HCT116 (cell line): ENCODE measurements at regions not wholly inside any gene's neighbourhood (a gene's known extent, or its start where the extent isn't known, plus 50 kb on each side); places are given as distances from the start of the nearest gene placed in this dataset.

Experiments
- ATAC-seq: fragments of 200-7000 bp; cut with Tn5 transposase; 2 replicates; pipeline ENCODE4 v1.9.1; 2020; ENCODE audit warnings: mild to moderate bottlenecking, moderate library complexity
- BruUV-seq: library from RNA; stranded (reverse); fragments of 400-500 nt; replicated peaks from 2 replicates; lab custom pipeline; 2021; lab: Mats Ljungman, UMichigan
- CTCF ChIA-PET: fragments of 300-600 bp; sonication (Branson Sonifier 250); formaldehyde crosslinking; loops from one replicate; lab custom pipeline; 2021; ENCODE audit warnings: antibody characterized with exemption; lab: Charles Lee
- POLR2A ChIA-PET: fragments of 300-600, 350-600 bp; sonication (Branson Sonifier 250); formaldehyde crosslinking; loops from one replicate; lab custom pipeline; 2021; ENCODE audit warnings: antibody characterized with exemption; lab: Charles Lee
- RAD21 ChIA-PET, 2 experiments: fragments of 300-600 bp; sonication (Branson Sonifier 250); formaldehyde crosslinking; loops; one replicate each; lab custom pipeline; 2023; ENCODE audit warnings: low total read pairs in 2 of 2; ENCODE audit not compliant: uncharacterized antibody in 2 of 2, unreplicated experiment in 2 of 2, low non-redundant PET in 1 of 2; lab: Charles Lee
- DNase-seq: peaks from one replicate; pipeline ENCODE4 v3.0.0-alpha.2; 2010; ENCODE audit warnings: low read depth, low spot score
- H2AFZ ChIP-seq: fragments of 200-600 bp; shearing (Covaris generic), sonication (generic); 2 replicates; pipeline ENCODE4 v1.6.1; 2017; ENCODE audit warnings: low read depth, mixed run types, mixed read lengths, antibody characterized with exemption, low read length; ENCODE audit not compliant: poor library complexity, severe bottlenecking
- H3K27ac ChIP-seq: 2 replicates; pipeline ENCODE4 v1.5.1; 2012; ENCODE audit warnings: low read depth, low read length
- H3K27me3 ChIP-seq: fragments of 200-600 bp; sonication (generic); 2 replicates; pipeline ENCODE4 v1.6.1; 2016; ENCODE audit warnings: mixed run types, low read length, mixed read lengths; ENCODE audit not compliant: insufficient read depth
- H3K36me3 ChIP-seq, 2 experiments: fragments of 200-500 bp in 1 of 2; fragments of 200-600 bp in 1 of 2; sonication (Bioruptor generic) in 1 of 2; sonication (generic) in 1 of 2; 2 replicates each; pipeline versions ENCODE4 v1.5.1 to v1.6.1; 2014 to 2016; ENCODE audit warnings: low read length in 2 of 2, inconsistent platforms in 1 of 2, mixed read lengths in 1 of 2, mixed run types in 1 of 2; ENCODE audit not compliant: insufficient read depth in 2 of 2, control insufficient read depth in 1 of 2
- H3K4me1 ChIP-seq, 2 experiments: fragments of 200-600 bp in 1 of 2; sonication (generic) in 1 of 2; 2 replicates each; pipeline versions ENCODE4 v1.5.1 to v1.6.1; 2012 to 2017; ENCODE audit warnings: low read length in 2 of 2, inconsistent platforms in 1 of 2, mild to moderate bottlenecking in 1 of 2, mixed read lengths in 1 of 2, mixed run types in 1 of 2, moderate library complexity in 1 of 2; ENCODE audit not compliant: insufficient read depth in 2 of 2, control insufficient read depth in 1 of 2
- H3K4me2 ChIP-seq: fragments of 200-600 bp; sonication (generic); 2 replicates; pipeline ENCODE4 v1.6.1; 2017; ENCODE audit warnings: mixed run types, low read length, mixed read lengths
- H3K4me3 ChIP-seq, 2 experiments: fragments of 200-600 bp in 1 of 2; sonication (generic) in 1 of 2; replicated peaks in 1 of 2; 2 replicates each; pipeline ENCODE4 v1.5.1; 2011 to 2016; ENCODE audit warnings: low read length in 2 of 2, control low read depth in 1 of 2, low read depth in 1 of 2, mild to moderate bottlenecking in 1 of 2, mixed read lengths in 1 of 2, mixed run types in 1 of 2
- H3K79me2 ChIP-seq: fragments of 200-600 bp; sonication (generic); 2 replicates; pipeline ENCODE4 v1.6.1; 2017; ENCODE audit warnings: mild to moderate bottlenecking, mixed run types, low read length, moderate library complexity, mixed read lengths; ENCODE audit not compliant: insufficient read depth
- H3K9ac ChIP-seq: fragments of 200-600 bp; sonication (generic); 2 replicates; pipeline ENCODE4 v1.6.1; 2016; ENCODE audit warnings: low read length, mixed read lengths
- H3K9me2 ChIP-seq: fragments of 200-600 bp; sonication (generic), shearing (Covaris generic); 2 replicates; pipeline ENCODE4 v1.6.1; 2017; ENCODE audit warnings: mixed run types, mild to moderate bottlenecking, moderate library complexity; ENCODE audit not compliant: insufficient read depth
- H3K9me3 ChIP-seq, 2 experiments: fragments of 200-500 bp in 1 of 2; fragments of 200-600 bp in 1 of 2; sonication (Bioruptor generic) in 1 of 2; sonication (generic) in 1 of 2; 2 replicates each; pipeline ENCODE4 v1.6.1; 2014 to 2017; ENCODE audit warnings: low read length in 2 of 2, mixed read lengths in 2 of 2, inconsistent platforms in 1 of 2, low read depth in 1 of 2, mild to moderate bottlenecking in 1 of 2, mixed run types in 1 of 2, moderate library complexity in 1 of 2; ENCODE audit not compliant: control insufficient read depth in 1 of 2, insufficient read depth in 1 of 2
- H4K20me1 ChIP-seq: fragments of 200-600 bp; sonication (generic), shearing (Covaris generic); 2 replicates; pipeline ENCODE4 v1.6.1; 2017; ENCODE audit warnings: mixed run types, mild to moderate bottlenecking, moderate library complexity; ENCODE audit not compliant: insufficient read depth
- CBX3 ChIP-seq: IDR thresholded peaks from 2 replicates; pipeline ENCODE4 v1.6.1; 2012; ENCODE audit warnings: low read depth
- CEBPB ChIP-seq: IDR thresholded peaks from 2 replicates; pipeline ENCODE4 v1.6.1; 2012; ENCODE audit warnings: low read depth
- EGR1 ChIP-seq: IDR thresholded peaks from 2 replicates; pipeline ENCODE4 v1.6.1; 2012; ENCODE audit warnings: low read depth
- ELF1 ChIP-seq: IDR thresholded peaks from 2 replicates; pipeline ENCODE4 v1.6.1; 2012; ENCODE audit warnings: low read depth, borderline replicate concordance
- EZH2 ChIP-seq: fragments of 200-600 bp; sonication (generic); IDR thresholded peaks from 2 replicates; pipeline ENCODE4 v1.6.1; 2017; ENCODE audit warnings: antibody characterized with exemption, mixed run types
- FOSL1 ChIP-seq: IDR thresholded peaks from 2 replicates; pipeline ENCODE4 v1.6.1; 2012; ENCODE audit warnings: low read depth
- JUND ChIP-seq: IDR thresholded peaks from 2 replicates; pipeline ENCODE4 v1.6.1; 2012
- RAD21 ChIP-seq: IDR thresholded peaks from 2 replicates; pipeline ENCODE4 v1.6.1; 2012; ENCODE audit warnings: low read depth, mild to moderate bottlenecking
- SIN3A ChIP-seq: IDR thresholded peaks from 2 replicates; pipeline ENCODE4 v1.6.1; 2012; ENCODE audit warnings: low read depth
- SP1 ChIP-seq: IDR thresholded peaks from 2 replicates; pipeline ENCODE4 v1.6.1; 2012; ENCODE audit warnings: low read depth
- SRF ChIP-seq: IDR thresholded peaks from 2 replicates; pipeline ENCODE4 v1.6.1; 2012; ENCODE audit warnings: low read depth
- TCF7L2 ChIP-seq: IDR thresholded peaks from 2 replicates; pipeline ENCODE4 v1.7.0; 2011; ENCODE audit warnings: borderline replicate concordance, inconsistent platforms; ENCODE audit not compliant: insufficient read depth, insufficient read length; ENCODE audit errors: extremely low read depth
- YY1 ChIP-seq: IDR thresholded peaks from 2 replicates; pipeline ENCODE4 v1.6.1; 2011; ENCODE audit warnings: low read length, low read depth, moderate library complexity, mild to moderate bottlenecking; ENCODE audit not compliant: insufficient replicate concordance; ENCODE audit errors: extremely low read depth
- ZFX ChIP-seq: fragments of 450-650 bp; IDR thresholded peaks from 2 replicates; pipeline ENCODE4 v1.6.1; 2017
- ZNF274 ChIP-seq: fragments of 200-500 bp; sonication (Bioruptor generic); IDR thresholded peaks from 2 replicates; pipeline ENCODE4 v1.6.1; 2014; ENCODE audit warnings: mild to moderate bottlenecking, low read depth, low read length, inconsistent platforms
- intact Hi-C: fragments of 100-400 bp; cut with micrococcal nuclease; formaldehyde crosslinking; loops from 2 replicates; pipeline ENCODE4 v1.10.0; 2022
- TF ChIP-seq, protein P1 (sequence below), 3 experiments: fragments of 200-600 bp in 1 of 3; sonication (generic) in 1 of 3; IDR thresholded peaks in 2 of 3; conservative IDR thresholded peaks in 1 of 3; 2 replicates each; pipeline ENCODE4 v1.5.1; 2012 to 2017; ENCODE audit warnings: low read depth in 2 of 3, low read length in 2 of 3, antibody characterized with exemption in 1 of 3, borderline replicate concordance in 1 of 3, control low read depth in 1 of 3, mild to moderate bottlenecking in 1 of 3, mixed read lengths in 1 of 3, mixed run types in 1 of 3, moderate library complexity in 1 of 3; ENCODE audit not compliant: insufficient read depth in 1 of 3
- TF ChIP-seq, protein P2 (sequence below): IDR thresholded peaks from 2 replicates; pipeline ENCODE4 v1.6.1; 2012

DNA sequence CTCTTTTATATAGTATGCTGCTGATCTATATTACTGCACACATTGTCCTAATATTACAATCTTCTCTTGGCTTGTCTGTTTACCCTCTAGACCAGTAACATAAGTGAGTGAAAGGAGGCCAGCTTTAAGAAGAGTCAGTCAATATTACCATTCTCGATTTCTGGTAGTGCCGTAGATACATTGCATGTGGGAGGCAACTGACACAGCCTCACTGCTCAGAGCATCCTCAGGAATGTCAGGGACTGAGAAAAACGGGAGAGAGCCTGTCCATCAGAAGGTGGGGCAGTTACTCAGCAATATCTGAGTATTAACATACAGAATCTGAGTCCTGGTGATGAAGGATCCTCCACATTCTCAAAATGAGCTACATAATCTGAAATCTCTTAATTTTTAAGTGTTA, 259.9 kb downstream of the GJA1 start:
- ChIA-PET POLR2A (no interaction called here), CTCF (no interaction called here), RAD21 (no interaction called here)
- Histone ChIP-seq H2AFZ (no peak overlapping the region), H3K79me2 (no peaks in the 10 kb centered on the region), H3K4me2 (no peak overlapping the region), H3K36me3 (no peaks in the 10 kb centered on the region), H3K9me2 (no peaks in the 10 kb centered on the region), H4K20me1 (no peaks in the 10 kb centered on the region), H3K27me3 (no peaks in the 10 kb centered on the region), H3K4me1 (peaks cover 0 to 16% of the 10 kb centered on the region in 2 experiments; a peak in 2 of 4 replicates), H3K4me3 (no peak overlapping the region), H3K9ac (no peak overlapping the region), H3K9me3 (no peaks in the 10 kb centered on the region), H3K27ac (no peak overlapping the region)
- no TSS peak for BruUV-seq
- intact Hi-C loops: no loop called here
- TF ChIP-seq FOSL1: no peak
- TF ChIP-seq TCF7L2: no peak
- TF ChIP-seq, protein P1, sequence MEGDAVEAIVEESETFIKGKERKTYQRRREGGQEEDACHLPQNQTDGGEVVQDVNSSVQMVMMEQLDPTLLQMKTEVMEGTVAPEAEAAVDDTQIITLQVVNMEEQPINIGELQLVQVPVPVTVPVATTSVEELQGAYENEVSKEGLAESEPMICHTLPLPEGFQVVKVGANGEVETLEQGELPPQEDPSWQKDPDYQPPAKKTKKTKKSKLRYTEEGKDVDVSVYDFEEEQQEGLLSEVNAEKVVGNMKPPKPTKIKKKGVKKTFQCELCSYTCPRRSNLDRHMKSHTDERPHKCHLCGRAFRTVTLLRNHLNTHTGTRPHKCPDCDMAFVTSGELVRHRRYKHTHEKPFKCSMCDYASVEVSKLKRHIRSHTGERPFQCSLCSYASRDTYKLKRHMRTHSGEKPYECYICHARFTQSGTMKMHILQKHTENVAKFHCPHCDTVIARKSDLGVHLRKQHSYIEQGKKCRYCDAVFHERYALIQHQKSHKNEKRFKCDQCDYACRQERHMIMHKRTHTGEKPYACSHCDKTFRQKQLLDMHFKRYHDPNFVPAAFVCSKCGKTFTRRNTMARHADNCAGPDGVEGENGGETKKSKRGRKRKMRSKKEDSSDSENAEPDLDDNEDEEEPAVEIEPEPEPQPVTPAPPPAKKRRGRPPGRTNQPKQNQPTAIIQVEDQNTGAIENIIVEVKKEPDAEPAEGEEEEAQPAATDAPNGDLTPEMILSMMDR (IDR thresholded peaks at IDR 0.05 in 2 of 3, conservative IDR thresholded peaks at IDR 0.05 in 1 of 3; ENCODE audit: borderline replicate concordance in 1 of 3, insufficient read depth in 1 of 3, low read depth in 2 of 3, low read length in 2 of 3): no peak
- TF ChIP-seq RAD21: no peak
- TF ChIP-seq, protein P2, sequence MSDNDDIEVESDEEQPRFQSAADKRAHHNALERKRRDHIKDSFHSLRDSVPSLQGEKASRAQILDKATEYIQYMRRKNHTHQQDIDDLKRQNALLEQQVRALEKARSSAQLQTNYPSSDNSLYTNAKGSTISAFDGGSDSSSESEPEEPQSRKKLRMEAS: no peak
- no peak for TF ChIP-seq SP1
- no peak for DNase-seq
- no peak for ATAC-seq

DNA sequence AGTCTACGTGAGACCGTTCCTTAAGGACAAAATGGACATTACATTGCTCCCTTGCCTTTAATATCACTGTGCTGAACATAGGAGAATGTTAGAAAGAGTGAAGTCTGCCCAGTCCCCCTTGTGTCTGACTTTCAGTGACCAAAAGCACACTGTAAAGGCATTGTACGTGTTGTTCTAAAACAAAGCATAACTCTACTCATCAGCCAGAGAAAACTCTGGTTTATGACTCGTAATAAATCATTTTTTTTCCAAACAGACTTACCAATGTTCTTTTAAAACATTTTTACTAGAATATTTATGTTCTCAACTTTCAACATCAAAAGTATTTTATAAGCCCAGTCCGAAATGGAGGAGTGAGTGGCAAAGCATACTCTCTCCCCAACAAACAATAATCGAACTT, 262.5 kb downstream of the GJA1 start:
- peaks cover 0 to 9% of the 10 kb centered on the region in 2 experiments; a peak in 2 of 4 replicates for H3K4me1 ChIP-seq
- no peaks in the 10 kb centered on the region for H4K20me1 ChIP-seq
- ChIA-PET CTCF (no interaction called here), RAD21 (no interaction called here), POLR2A (no interaction called here)
- H3K27me3 ChIP-seq: no peaks in the 10 kb centered on the region
- BruUV-seq: no TSS peak
- H3K79me2 ChIP-seq: no peaks in the 10 kb centered on the region
- H3K4me2 ChIP-seq: no peak overlapping the region
- no peak overlapping the region for H3K4me3 ChIP-seq
- ATAC-seq (no peak), DNase-seq (no peak)
- no peak overlapping the region for H3K9ac ChIP-seq
- no peak overlapping the region for H3K27ac ChIP-seq
- no peaks in the 10 kb centered on the region for H3K9me2 ChIP-seq
- no peak overlapping the region for H2AFZ ChIP-seq
- no peaks in the 10 kb centered on the region for H3K9me3 ChIP-seq
- intact Hi-C loops: no loop called here
- H3K36me3 ChIP-seq: no peaks in the 10 kb centered on the region
- TF ChIP-seq EZH2: no peak
- TF ChIP-seq CEBPB: no peak
- TF ChIP-seq TCF7L2: no peak
- TF ChIP-seq SIN3A: no peak
- no peak for TF ChIP-seq RAD21
- TF ChIP-seq, protein P1 (IDR thresholded peaks at IDR 0.05 in 2 of 3, conservative IDR thresholded peaks at IDR 0.05 in 1 of 3; ENCODE audit: borderline replicate concordance in 1 of 3, insufficient read depth in 1 of 3, low read depth in 2 of 3, low read length in 2 of 3): no peak
- TF ChIP-seq ZFX: no peak
- no peak for TF ChIP-seq CBX3
- TF ChIP-seq, protein P2: no peak
- no peak for TF ChIP-seq ELF1
- no peak for TF ChIP-seq ZNF274
- TF ChIP-seq YY1: no peak
- no peak for TF ChIP-seq SRF
- TF ChIP-seq EGR1: no peak
- TF ChIP-seq JUND: no peak
